GM21576 (cell line): ENCODE measurements at regions not wholly inside any gene's neighbourhood (a gene's known extent, or its start where the extent isn't known, plus 50 kb on each side); places are given as distances from the start of the nearest gene placed in this dataset.
"Not testable (repeated sequence)": the region's sequence is repeated elsewhere in the genome, so short reads cannot be mapped to it uniquely, and the experiment has no call there.

Experiments
- ATAC-seq: cut with Tn5 transposase; IDR thresholded peaks from one replicate; pipeline ENCODE4 v1.9.1; 2021; ENCODE audit warnings: mild to moderate bottlenecking, moderate library complexity; ENCODE audit not compliant: unreplicated experiment

DNA sequence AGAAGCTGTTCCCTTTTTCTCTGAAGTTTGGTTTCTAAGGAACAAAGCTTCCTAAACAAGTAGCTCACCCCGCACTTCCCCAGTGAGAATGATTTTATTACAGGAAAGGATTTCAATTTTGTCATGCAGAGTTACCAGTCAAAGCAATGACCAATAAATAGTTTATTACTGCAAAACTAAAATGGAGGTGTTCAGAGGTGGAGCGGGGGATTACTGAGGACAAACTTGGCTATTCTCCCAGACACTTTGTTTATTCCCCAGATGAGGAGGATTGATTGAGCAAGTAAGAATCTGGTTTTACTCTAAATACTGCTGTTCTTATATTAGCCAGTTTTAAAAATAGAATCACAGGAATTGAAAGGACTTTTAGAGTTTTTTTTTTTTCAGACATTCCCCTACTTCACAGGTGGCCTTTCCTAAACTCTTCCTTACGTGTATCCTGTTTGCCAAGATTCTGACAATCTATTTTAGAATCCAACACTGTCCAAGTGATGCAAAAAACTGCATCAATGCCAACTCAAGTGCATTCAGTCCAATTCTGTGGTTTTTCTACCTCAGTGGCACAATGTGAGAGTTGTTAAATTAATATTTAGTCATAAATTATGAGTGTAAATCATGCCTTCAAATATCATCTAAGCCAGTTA, 136.1 kb downstream of the TNFSF18 start:
- no peak for ATAC-seq

- no peak for ATAC-seq
These were observed 135.5 kb downstream of the TNFSF18 start for GRCh38 chr1:172915271-172915670.

- no peak for ATAC-seq
These were observed 134.6 kb downstream of the TNFSF18 start for GRCh38 chr1:172916116-172916515.

GRCh38 chr1:172917972-172918371, 132.8 kb downstream of the TNFSF18 start:
- no peak for ATAC-seq

GRCh38 chr1:172918478-172918877, 132.3 kb downstream of the TNFSF18 start:
- no peak for ATAC-seq

DNA sequence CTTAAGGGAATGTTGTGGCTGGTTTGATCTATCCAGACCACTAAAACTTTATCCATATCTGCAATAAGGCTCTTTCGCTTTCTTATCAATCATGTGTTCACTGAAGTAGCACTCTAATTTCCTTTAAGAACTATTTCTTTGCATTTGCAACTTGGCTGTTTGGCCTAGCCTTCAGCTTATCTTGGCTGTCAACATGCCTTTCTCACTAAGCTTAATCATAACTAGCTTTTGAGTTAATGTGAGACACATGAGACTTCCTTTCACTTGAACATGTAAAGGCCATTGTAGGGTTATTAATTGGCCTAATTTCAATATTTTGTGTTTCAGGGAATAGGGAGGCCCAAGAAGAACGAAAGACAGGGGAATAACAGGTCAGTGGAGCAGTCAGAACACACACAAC, 124.7 kb downstream of the TNFSF18 start:
- no peak for ATAC-seq

- ATAC-seq, result no peak
These were observed 122.3 kb downstream of the TNFSF18 start for GRCh38 chr1:172928412-172928811.

GRCh38 chr1:172929006-172929405, 121.7 kb downstream of the TNFSF18 start:
- ATAC-seq, result no peak

DNA sequence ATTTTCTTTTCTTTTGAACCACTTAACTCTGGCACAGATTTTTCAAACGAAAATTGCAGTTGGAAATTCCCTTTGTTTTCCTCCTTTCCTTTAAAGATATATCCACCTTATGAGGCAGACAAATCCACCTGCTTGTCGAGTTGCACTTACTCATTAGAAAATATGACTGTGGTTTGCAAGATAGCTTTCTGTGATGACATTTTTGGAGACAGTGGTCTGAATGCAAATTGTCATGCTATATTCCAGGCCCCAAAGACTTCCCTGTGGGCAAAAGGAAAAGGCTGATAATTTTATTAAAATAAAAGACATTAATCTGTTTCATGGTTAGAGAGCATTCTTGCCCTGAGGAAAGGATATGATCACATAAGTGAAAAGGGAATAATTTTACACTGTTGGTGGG, 120.6 kb downstream of the TNFSF18 start:
- ATAC-seq, result no peak

GRCh38 chr1:172931340-172931739, 119.4 kb downstream of the TNFSF18 start:
- ATAC-seq, result no peak

DNA sequence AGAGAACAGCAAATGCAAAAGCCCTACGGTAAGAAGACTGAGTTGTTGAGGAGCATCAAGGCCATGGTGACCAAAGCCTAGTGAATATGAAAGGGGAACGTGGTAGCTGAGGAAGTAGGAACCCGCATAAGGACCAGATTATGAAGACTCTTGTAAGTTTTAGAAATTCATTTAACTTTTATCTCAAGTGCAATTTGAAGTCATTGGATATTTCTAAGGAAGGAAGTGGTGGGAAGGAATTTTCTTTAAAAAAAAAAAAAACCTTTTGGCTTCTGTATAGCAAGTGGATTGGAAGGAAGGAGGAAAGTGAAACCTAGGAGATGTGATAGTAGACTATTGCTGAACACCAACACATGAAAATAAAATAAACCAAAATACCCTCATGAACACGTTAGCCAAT, 119.0 kb downstream of the TNFSF18 start:
- no peak for ATAC-seq

DNA sequence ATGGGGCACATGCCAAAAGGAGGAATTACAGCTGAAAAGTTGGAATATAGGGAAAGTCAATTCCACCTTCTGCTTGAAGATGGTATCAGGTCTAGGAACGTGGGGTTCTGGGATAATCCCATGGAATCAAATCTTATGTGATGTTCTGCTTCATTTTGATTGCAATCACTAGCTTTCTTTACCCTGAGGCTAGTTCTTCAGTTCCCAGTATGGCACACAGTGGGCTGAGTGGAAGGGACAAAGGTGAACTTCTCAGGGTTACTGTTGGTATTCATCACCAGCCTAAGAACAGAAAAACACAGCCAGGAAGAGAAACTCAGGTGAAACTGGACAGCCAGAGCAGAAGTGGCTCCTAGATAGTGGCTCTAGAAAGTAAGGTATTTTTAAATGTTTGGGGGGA, 117.8 kb downstream of the TNFSF18 start:
- no peak for ATAC-seq

- no peak for ATAC-seq
These were observed 116.4 kb downstream of the TNFSF18 start for GRCh38 chr1:172934417-172934762.

DNA sequence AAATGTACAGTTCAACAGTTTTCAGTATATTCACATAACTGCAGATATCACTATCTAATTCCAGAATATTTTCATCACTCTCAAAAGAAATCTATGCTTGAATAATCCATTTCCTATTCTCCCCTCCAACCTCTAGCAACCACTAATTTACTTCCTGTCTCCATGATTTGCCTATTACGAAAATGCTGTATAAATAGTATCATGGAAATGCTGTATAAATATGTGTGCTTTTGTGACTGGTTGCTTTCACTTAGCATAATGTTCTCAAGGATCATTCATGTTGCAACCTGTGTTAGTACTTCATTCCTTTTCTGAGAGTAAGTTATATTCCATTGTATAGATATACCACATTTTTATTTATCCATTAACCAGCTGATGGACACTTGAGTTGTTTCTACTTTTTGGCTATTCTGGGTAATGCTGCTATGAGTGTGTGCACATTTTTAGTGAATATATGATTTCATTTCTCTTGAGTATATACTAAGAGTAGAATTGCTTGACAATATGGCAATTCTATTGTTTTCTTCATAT, 115.6 kb downstream of the TNFSF18 start:
- no peak for ATAC-seq

- no peak for ATAC-seq
These were observed 114.6 kb downstream of the TNFSF18 start for GRCh38 chr1:172936088-172936645.

DNA sequence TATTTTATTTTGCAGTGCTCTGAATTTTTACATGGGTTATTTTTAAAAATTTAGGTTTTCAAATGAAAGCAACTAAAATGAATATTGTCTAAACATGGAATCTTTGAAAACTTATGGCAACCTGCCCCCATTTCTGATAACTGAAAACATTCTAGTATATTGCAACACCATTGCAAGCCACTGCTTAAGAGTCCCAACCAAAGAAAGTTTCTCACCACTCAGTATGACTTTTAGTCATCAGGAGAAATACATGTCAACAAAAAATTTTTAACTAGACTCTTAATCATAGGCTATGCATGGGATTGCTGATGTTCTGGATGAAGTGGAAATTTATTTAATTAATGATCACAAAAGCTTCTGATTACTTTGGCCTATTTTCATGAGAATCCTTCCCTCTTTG, 112.1 kb downstream of the TNFSF18 start:
- ATAC-seq, result no peak

GRCh38 chr1:172939475-172939874, 111.3 kb downstream of the TNFSF18 start:
- ATAC-seq, result no peak

DNA sequence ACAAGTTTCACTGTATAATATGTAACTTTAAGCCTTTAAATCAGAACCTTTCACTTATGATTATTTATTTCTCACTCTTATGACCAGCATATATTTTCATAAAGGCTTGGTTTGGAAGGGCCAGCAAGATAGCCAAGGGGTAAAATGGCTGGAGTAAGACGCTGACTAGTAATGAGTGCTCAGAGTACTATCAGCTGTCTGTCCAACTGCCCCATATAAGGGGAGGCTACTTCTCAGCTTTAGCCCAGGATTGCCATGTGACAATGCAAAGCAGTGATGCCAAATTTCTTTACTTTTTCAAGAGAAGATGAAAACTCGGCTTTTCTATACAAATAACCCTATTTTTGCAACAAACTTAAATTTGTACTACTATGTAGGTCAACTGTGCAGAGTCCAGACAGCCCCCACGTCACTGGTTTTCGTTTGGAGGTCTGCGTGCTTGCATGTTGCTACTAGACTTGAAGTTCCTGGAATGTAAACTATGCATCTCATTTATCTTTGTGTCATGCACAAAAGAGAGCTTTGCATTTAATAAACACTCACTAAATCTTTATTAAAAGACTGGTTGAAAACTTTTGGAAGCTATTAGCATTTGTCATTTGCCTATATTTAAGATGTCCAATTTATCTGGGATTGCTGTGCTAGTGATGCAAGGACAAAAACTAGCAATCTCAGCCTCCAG, 110.4 kb downstream of the TNFSF18 start:
- ATAC-seq, result no peak

GRCh38 chr1:172941471-172941870, 109.3 kb downstream of the TNFSF18 start:
- no peak for ATAC-seq

DNA sequence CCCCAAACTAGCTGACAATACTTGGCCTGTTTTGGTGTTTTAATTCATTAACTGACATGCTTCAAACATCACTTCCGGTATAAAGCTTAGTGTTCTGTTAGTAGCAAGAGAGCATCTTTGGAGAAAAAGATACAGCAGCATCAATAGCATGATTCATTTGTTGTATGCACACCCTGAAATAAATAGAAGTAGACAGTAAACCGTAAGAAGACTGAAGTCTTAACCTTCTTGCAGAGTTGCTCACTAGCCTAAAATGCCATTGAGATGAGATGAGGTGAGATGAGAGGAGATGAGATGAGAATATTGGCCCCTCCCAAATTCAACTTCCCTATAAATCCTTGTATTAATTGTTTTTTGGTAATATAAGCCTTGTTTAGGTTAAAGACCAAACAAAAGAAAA, 108.8 kb downstream of the TNFSF18 start:
- no peak for ATAC-seq

DNA sequence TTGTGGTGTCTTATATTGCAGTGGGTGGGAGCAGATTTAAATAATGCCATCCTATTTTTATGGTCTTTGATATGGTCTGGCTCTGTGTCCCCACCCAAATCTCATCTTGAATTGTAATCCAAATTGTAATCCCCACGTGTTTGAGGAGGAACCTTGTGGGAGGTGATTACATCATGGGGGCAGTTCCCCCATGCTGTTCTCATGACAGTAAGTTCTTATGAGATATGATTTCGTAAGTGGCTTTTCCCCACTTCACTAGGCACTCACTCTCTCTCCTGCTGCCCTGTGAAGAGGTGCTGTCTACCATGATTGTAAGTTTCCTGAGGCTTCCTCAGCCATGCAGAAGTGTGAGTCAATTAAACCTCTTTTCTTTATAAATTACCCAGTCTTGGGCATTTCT, 107.6 kb downstream of the TNFSF18 start:
- not testable (repeated sequence) for ATAC-seq

DNA sequence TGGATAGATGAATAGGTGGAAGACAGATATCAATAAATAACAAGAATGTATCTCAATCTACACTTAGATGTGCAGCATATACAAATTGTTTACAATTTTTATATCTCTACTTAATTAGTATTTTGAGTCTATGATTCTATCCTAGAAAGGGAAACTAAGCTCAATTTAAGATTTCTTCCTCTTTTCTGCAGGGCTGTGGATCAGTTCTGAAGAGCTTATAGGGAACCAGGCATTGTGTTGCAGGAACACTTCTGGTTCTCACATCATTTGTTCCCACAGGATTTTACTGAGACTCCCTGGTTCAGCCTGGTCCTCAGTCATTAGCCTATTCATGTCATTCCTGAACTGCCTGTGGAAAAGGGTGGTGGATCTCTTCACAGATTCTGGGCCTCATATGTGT, 105.8 kb downstream of the TNFSF18 start:
- no peak for ATAC-seq
